ENCODE measurements at regions not wholly inside any gene's neighbourhood (a gene's known extent, or its start where the extent isn't known, plus 50 kb on each side); places are given as distances from the start of the nearest gene placed in this dataset.

GRCh38 chr1:79825551-79825950 lies 819.0 kb upstream of the ADGRL4 start:
- no peaks in the 10 kb centered on the region for H3K36me3 ChIP-seq (replicated peaks in 1 of 2)
- DNase-seq: no peak
- H3K4me3 ChIP-seq: no peak overlapping the region
- H3K4me1 ChIP-seq (replicated peaks in 1 of 2): no peaks in the 10 kb centered on the region
- intact Hi-C loops (cut with DNase I): no loop called here
- H3K9me3 ChIP-seq (replicated peaks in 1 of 3): peaks cover 0 to 9% (median 0%) of the 10 kb centered on the region in 3 donors
- 74 to 86% (median 78%) methylated on average over 3 of the region's 3 CpGs for WGBS, 4 donors
- TF ChIP-seq, protein P1, sequence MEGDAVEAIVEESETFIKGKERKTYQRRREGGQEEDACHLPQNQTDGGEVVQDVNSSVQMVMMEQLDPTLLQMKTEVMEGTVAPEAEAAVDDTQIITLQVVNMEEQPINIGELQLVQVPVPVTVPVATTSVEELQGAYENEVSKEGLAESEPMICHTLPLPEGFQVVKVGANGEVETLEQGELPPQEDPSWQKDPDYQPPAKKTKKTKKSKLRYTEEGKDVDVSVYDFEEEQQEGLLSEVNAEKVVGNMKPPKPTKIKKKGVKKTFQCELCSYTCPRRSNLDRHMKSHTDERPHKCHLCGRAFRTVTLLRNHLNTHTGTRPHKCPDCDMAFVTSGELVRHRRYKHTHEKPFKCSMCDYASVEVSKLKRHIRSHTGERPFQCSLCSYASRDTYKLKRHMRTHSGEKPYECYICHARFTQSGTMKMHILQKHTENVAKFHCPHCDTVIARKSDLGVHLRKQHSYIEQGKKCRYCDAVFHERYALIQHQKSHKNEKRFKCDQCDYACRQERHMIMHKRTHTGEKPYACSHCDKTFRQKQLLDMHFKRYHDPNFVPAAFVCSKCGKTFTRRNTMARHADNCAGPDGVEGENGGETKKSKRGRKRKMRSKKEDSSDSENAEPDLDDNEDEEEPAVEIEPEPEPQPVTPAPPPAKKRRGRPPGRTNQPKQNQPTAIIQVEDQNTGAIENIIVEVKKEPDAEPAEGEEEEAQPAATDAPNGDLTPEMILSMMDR (IDR thresholded peaks at IDR 0.05): no peak
- no peak for TF ChIP-seq POLR2A (IDR thresholded peaks at IDR 0.05)
- H3K27ac ChIP-seq: no peak overlapping the region
- H3K27me3 ChIP-seq: no peaks in the 10 kb centered on the region

- intact Hi-C loops (cut with DNase I): no loop called here
- H3K4me3 ChIP-seq: no peak overlapping the region
- no peak overlapping the region for H3K27ac ChIP-seq
- H3K27me3 ChIP-seq: no peaks in the 10 kb centered on the region
- 81 to 88% (median 85%) methylated on average over 11 of the region's 11 CpGs for WGBS, 4 donors
- TF ChIP-seq POLR2A (IDR thresholded peaks at IDR 0.05): no peak
- TF ChIP-seq, protein P1 (IDR thresholded peaks at IDR 0.05): no peak
- H3K4me1 ChIP-seq (replicated peaks in 1 of 2): no peaks in the 10 kb centered on the region
- H3K9me3 ChIP-seq (replicated peaks in 1 of 3): peaks cover 0 to 9% (median 0%) of the 10 kb centered on the region in 3 donors
- no peak for DNase-seq
- no peaks in the 10 kb centered on the region for H3K36me3 ChIP-seq (replicated peaks in 1 of 2)
Measured at GRCh38 chr1:79822053-79822452, 815.5 kb upstream of the ADGRL4 start.

GRCh38 chr1:79819140-79819539 lies 812.6 kb upstream of the ADGRL4 start:
- WGBS, 4 donors: 63 to 86% (median 71%) methylated on average over 3 of the region's 3 CpGs
- Histone ChIP-seq H3K36me3 (replicated peaks in 1 of 2) (no peaks in the 10 kb centered on the region), H3K27me3 (no peaks in the 10 kb centered on the region), H3K27ac (no peak overlapping the region), H3K4me3 (no peak overlapping the region), H3K9me3 (replicated peaks in 1 of 3) (no peaks in the 10 kb centered on the region), H3K4me1 (replicated peaks in 1 of 2) (no peaks in the 10 kb centered on the region)
- no peak for TF ChIP-seq POLR2A (IDR thresholded peaks at IDR 0.05)
- TF ChIP-seq, protein P1 (IDR thresholded peaks at IDR 0.05): no peak
- DNase-seq: no peak
- intact Hi-C loops (cut with DNase I): no loop called here

DNA sequence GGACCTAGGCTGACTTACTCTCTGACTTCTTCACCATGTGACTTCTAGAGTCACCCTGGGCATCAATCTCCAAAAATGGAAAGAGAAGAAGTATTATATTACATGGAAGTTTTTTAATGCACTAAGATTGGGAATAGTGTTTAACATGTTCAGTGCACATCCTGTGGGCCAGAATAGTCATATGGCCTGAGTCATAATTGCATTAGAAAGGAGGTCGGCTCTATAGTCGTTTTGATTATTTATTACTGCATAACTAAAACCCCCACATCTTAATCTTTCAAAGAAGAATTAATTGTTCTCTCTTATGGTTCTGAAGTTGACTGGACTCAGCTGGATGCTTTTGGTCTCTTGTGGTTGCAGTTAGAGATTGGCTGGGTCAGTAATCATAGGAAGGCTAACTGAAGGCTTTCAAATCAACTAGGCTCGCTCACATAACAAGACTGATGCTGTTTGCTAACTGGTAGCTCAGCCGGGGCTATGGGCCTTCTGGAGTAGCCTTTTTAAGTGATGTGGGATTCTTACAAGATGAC lies 810.6 kb upstream of the ADGRL4 start:
- H3K27ac ChIP-seq: no peak overlapping the region
- H3K4me1 ChIP-seq (replicated peaks in 1 of 2): no peaks in the 10 kb centered on the region

More for the DNA sequence above, 810.6 kb upstream of the ADGRL4 start:
- Histone ChIP-seq H3K4me3 (no peak overlapping the region), H3K27me3 (no peaks in the 10 kb centered on the region), H3K9me3 (replicated peaks in 1 of 3) (no peaks in the 10 kb centered on the region), H3K36me3 (replicated peaks in 1 of 2) (no peaks in the 10 kb centered on the region)
- no peak for DNase-seq
- intact Hi-C loops (cut with DNase I): no loop called here
- WGBS, 4 donors: 58 to 72% (median 63%) methylated on average over 4 of the region's 4 CpGs
- no peak for TF ChIP-seq POLR2A (IDR thresholded peaks at IDR 0.05)
- TF ChIP-seq, protein P1 (IDR thresholded peaks at IDR 0.05): no peak

Data from adrenal gland (tissue), 9 donors.